ENCODE measurements at regions not wholly inside any gene's neighbourhood (a gene's known extent, or its start where the extent isn't known, plus 50 kb on each side); places are given as distances from the start of the nearest gene placed in this dataset.

GRCh38 chr13:44679597-44679996 is 103.5 kb upstream of the TSC22D1 start:
- TF ChIP-seq GATA3 (IDR thresholded peaks at IDR 0.05; ENCODE audit: low read depth, low read length) (no peak), GATA2 (IDR thresholded peaks at IDR 0.05; ENCODE audit: low read depth, low read length) (no peak)

- no peak for TF ChIP-seq GATA2 (IDR thresholded peaks at IDR 0.05; ENCODE audit: low read depth, low read length)
- TF ChIP-seq GATA3 (IDR thresholded peaks at IDR 0.05; ENCODE audit: low read depth, low read length): no peak
These were observed 102.1 kb upstream of the TSC22D1 start for GRCh38 chr13:44678197-44678596.

DNA sequence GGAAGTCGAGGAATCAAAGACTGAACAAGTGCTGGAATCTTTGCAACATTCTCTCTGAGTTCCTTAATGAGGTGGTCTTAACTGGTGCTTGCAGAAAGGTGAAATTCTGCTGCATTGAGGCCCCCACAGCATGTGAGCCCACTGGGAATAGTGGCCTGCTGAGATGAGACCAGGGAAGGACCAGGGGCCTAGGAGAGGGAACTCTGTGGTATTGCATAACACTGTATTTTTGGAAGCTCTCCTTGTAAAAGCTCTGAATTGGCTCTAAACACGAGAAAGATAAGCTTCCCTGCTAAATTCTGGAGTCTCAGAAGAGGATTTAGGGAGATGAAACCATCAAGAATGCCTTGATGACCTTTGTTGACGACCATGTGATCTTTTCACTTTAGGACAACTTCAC is 100.4 kb upstream of the TSC22D1 start:
- TF ChIP-seq GATA2 (IDR thresholded peaks at IDR 0.05; ENCODE audit: low read depth, low read length): no peak
- no peak for TF ChIP-seq GATA3 (IDR thresholded peaks at IDR 0.05; ENCODE audit: low read depth, low read length)

- no peak for TF ChIP-seq GATA2 (IDR thresholded peaks at IDR 0.05; ENCODE audit: low read depth, low read length)
- no peak for TF ChIP-seq GATA3 (IDR thresholded peaks at IDR 0.05; ENCODE audit: low read depth, low read length)
These were observed 93.4 kb upstream of the TSC22D1 start for GRCh38 chr13:44669534-44669933.

DNA sequence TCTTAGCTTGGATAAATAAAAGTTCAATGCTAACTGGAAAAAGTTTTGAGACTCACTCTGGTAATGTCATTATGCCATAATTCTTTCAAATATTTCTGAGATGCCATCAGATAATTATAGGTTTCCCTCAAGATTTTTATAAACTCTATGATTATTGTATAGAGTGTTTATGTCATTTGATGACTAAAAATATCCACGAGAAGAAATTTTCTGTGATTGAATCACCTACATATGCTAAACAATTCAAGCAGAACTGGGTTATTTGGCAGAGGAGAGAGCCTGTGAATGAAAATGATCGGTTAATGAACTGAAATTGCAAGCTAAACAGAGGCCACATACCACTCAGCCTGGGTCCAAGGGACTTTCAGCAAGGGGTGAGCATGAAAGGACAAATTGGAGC is 92.6 kb upstream of the TSC22D1 start:
- TF ChIP-seq GATA2 (IDR thresholded peaks at IDR 0.05; ENCODE audit: low read depth, low read length) (no peak), GATA3 (IDR thresholded peaks at IDR 0.05; ENCODE audit: low read depth, low read length) (no peak)

- TF ChIP-seq GATA2 (IDR thresholded peaks at IDR 0.05; ENCODE audit: low read depth, low read length): no peak
These were observed 91.8 kb upstream of the TSC22D1 start for GRCh38 chr13:44667943-44668342.

GRCh38 chr13:44664308-44664707 is 88.2 kb upstream of the TSC22D1 start:
- TF ChIP-seq GATA3 (IDR thresholded peaks at IDR 0.05; ENCODE audit: low read depth, low read length) (no peak), GATA2 (IDR thresholded peaks at IDR 0.05; ENCODE audit: low read depth, low read length) (no peak)

DNA sequence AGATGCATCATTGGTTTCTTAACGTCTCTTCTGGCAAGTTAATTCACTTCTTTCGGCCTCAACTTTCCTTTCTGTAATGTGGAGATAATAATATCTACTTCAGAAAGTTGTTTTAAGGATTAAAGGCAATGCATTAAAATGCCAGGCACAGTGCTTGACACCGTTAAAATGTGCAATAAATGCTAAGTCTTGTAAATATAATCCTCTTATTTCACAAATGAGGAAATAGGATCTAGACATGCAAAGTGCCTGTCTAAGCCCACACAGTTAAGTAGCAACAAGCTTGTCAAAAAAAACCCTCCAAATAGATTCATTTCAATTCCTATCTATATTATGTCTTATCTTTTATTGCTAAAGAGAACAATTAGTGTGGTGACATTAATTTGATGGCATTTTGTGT is 86.4 kb upstream of the TSC22D1 start:
- TF ChIP-seq GATA2 (IDR thresholded peaks at IDR 0.05; ENCODE audit: low read depth, low read length) (no peak), GATA3 (IDR thresholded peaks at IDR 0.05; ENCODE audit: low read depth, low read length) (no peak)

GRCh38 chr13:44661936-44662335 is 85.8 kb upstream of the TSC22D1 start:
- TF ChIP-seq GATA3 (IDR thresholded peaks at IDR 0.05; ENCODE audit: low read depth, low read length) (no peak), GATA2 (IDR thresholded peaks at IDR 0.05; ENCODE audit: low read depth, low read length) (no peak)

DNA sequence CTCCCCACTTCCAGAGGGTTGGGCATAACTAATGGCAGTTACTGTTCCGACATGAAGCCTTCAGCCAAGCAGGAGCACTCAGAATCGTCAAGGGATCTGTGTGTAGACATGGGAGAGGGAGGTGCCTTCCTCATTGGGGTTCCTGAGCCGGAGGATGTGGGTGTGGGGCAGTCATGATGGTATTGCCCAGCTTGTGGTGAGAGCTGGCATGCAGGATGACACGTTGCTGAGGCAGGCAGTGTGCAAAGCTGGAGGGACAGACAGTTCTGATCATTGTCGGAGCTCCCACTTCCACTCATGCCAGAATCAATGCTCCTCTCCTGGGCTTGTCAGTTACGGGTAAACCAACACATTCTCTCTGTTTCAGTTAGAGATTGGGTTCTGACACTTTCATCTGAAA is 83.9 kb upstream of the TSC22D1 start:
- no peak for TF ChIP-seq GATA3 (IDR thresholded peaks at IDR 0.05; ENCODE audit: low read depth, low read length)
- no peak for TF ChIP-seq GATA2 (IDR thresholded peaks at IDR 0.05; ENCODE audit: low read depth, low read length)

DNA sequence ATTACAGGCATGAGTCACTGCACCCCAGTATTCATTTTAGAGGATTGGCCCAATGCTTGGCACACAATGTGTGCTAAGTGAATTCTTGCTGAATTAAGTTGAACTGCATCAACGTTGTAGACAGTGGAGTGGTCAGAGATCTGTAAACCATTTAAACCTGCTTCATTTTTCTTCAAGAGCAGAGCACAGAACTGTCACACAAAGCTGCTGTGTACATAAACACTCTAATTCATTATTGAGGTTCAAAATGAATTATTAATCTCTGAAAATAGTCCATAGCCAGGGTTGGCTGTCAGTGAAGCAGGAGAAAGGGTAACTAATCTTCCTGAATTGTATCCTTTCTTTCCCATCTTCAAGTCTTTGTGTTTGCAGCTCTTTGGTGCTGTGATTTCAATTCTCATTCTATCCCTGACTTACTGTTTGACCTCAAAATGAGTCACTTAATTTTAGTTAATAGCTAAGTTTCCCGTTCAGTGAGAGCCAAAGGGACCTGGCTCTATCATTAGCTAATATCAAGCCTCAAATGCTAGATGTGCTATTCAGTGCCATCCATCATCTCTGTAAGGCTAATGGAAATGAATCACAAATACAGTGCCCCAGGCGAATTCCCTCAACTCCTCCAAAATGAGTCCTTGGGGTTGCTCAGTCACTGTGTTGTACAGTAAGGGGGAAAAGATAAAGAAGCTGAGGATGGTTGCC is 77.0 kb upstream of the TSC22D1 start:
- TF ChIP-seq GATA3 (IDR thresholded peaks at IDR 0.05; ENCODE audit: low read depth, low read length) (no peak), GATA2 (IDR thresholded peaks at IDR 0.05; ENCODE audit: low read depth, low read length) (no peak)

DNA sequence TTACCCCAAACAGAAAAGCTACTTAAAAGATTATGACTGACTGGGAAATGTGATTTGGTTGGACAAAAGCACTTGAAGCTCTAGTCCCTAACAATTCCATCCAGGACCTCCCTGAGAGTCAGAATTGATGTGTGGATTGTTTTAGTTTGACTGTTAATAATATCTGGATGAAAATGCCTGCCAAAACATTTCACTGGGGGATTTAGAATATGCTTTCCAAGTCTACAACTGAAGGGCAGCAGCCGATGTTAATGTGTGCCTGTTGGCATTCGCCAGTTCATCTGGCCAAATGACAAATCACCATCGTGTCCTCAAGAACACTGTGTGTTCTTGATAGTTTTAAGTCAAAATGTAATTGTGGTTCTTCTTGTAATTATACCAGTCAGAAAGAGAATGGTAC is 76.0 kb upstream of the TSC22D1 start:
- TF ChIP-seq GATA2 (IDR thresholded peaks at IDR 0.05; ENCODE audit: low read depth, low read length) (no peak), GATA3 (IDR thresholded peaks at IDR 0.05; ENCODE audit: low read depth, low read length) (no peak)

DNA sequence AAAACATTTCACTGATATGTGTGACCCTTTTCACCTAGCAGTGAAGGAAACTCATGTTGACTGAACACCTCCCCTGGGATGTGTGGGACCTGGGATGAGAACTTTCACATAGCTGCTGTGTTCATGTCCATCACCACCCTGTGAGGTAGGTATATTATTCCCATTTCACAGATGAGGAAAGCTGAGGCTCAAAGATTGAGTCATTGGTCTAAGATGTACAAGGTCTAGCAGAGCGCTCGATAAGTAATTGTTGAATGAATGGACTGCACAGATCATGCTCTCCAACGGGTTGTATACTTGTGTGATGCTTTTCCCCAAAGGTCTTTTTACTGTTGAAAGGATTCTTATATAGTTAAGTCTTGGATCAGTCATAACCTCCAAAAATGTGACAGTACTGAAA is 75.6 kb upstream of the TSC22D1 start:
- no peak for TF ChIP-seq GATA3 (IDR thresholded peaks at IDR 0.05; ENCODE audit: low read depth, low read length)
- no peak for TF ChIP-seq GATA2 (IDR thresholded peaks at IDR 0.05; ENCODE audit: low read depth, low read length)

- TF ChIP-seq GATA2 (IDR thresholded peaks at IDR 0.05; ENCODE audit: low read depth, low read length) (no peak), GATA3 (IDR thresholded peaks at IDR 0.05; ENCODE audit: low read depth, low read length) (no peak)
These were observed 75.1 kb upstream of the TSC22D1 start for GRCh38 chr13:44651209-44651608.

- TF ChIP-seq GATA3 (IDR thresholded peaks at IDR 0.05; ENCODE audit: low read depth, low read length): no peak
- TF ChIP-seq GATA2 (IDR thresholded peaks at IDR 0.05; ENCODE audit: low read depth, low read length): no peak
These were observed 73.7 kb upstream of the TSC22D1 start for GRCh38 chr13:44649834-44650233.

DNA sequence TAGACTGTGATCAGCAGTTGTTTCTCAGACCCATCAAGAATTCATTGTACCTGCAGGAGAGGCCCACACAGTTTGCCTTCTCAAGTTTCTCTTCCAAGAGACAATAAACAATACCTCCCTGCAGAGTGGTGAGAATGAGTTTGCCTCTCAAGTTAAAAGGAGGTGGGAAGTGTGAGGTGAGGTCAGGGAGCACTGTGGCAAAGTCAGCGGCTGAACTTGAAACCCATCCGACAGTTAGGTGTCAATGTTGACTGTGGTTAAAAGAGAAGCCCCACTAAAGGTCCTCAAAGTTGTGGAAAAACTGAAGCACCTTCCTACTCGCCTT is 72.9 kb upstream of the TSC22D1 start:
- TF ChIP-seq GATA3 (IDR thresholded peaks at IDR 0.05; ENCODE audit: low read depth, low read length) (no peak), GATA2 (IDR thresholded peaks at IDR 0.05; ENCODE audit: low read depth, low read length) (no peak)

Data from SH-SY5Y (cell line).